DMS153 treated with DMSO at 0.1 percent for 48 hours (cell line): ENCODE measurements at regions not wholly inside any gene's neighbourhood (a gene's known extent, or its start where the extent isn't known, plus 50 kb on each side); places are given as distances from the start of the nearest gene placed in this dataset.

ENCODE experiments used
- DNase-seq: peaks from one replicate; lab custom pipeline; 2025; ENCODE audit not compliant: unreplicated experiment; lab: John Stamatoyannopoulos, UW

- no peak for DNase-seq
Measured at GRCh38 chrX:114332766-114333165, 251.1 kb upstream of the HTR2C start.

- DNase-seq = no peak
Measured at GRCh38 chrX:114334473-114334982, 249.4 kb upstream of the HTR2C start.

GRCh38 chrX:114338870-114339269, 245.0 kb upstream of the HTR2C start:
- no peak for DNase-seq

- peak; percentile 0 for DNase-seq
Measured at GRCh38 chrX:114344756-114345349, 239.0 kb upstream of the HTR2C start.

GRCh38 chrX:114361076-114361725, 222.7 kb upstream of the HTR2C start:
- DNase-seq = no peak

- no peak for DNase-seq
Measured at GRCh38 chrX:114363346-114363745, 220.5 kb upstream of the HTR2C start.

- no peak for DNase-seq
Measured at GRCh38 chrX:114365065-114365834, 218.6 kb upstream of the HTR2C start.

GRCh38 chrX:114372937-114373336, 210.9 kb upstream of the HTR2C start:
- no peak for DNase-seq

GRCh38 chrX:114390251-114390796, 193.6 kb upstream of the HTR2C start:
- no peak for DNase-seq
